Breast epithelium (tissue), 4 donors: ENCODE measurements at regions not wholly inside any gene's neighbourhood (a gene's known extent, or its start where the extent isn't known, plus 50 kb on each side); places are given as distances from the start of the nearest gene placed in this dataset.

Experiments
- DNase-seq, 2 donors: peaks; one replicate each; pipeline ENCODE4 v3.0.0-alpha.2; 2019; ENCODE audit warnings: low spot score in 2 of 2
- H3K27ac ChIP-seq, 2 donors: fragments of 200-600 bp; sonication (generic) in 1 of 2; one replicate each; pipeline ENCODE4 v1.5.1; 2016 to 2019; ENCODE audit warnings: mild to moderate bottlenecking in 1 of 2
- H3K27me3 ChIP-seq, 2 donors: fragments of 200-600 bp; sonication (generic) in 1 of 2; one replicate each; pipeline versions ENCODE4 v1.5.1 to v1.6.0; 2017 to 2019; ENCODE audit warnings: control low read depth in 1 of 2, mild to moderate bottlenecking in 1 of 2
- H3K36me3 ChIP-seq: fragments of 200-600 bp; one replicate; pipeline ENCODE4 v1.5.1; 2019
- H3K4me1 ChIP-seq, 2 donors: fragments of 200-600 bp; sonication (generic); one replicate each; pipeline ENCODE4 v1.5.1; 2016 to 2019; ENCODE audit warnings: control low read depth in 1 of 2
- H3K4me3 ChIP-seq, 3 donors: fragments of 200-600 bp; sonication (generic); 1 replicate in 2 of 3; 2 replicates in 1 of 3; pipeline ENCODE4 v1.5.1; 2016 to 2019; ENCODE audit warnings: mild to moderate bottlenecking in 3 of 3, moderate library complexity in 2 of 3
- H3K9me3 ChIP-seq, 2 donors: fragments of 200-600 bp; sonication (generic) in 1 of 2; one replicate each; pipeline ENCODE4 v1.5.1; 2016 to 2019; ENCODE audit warnings: control low read depth in 1 of 2
- CTCF ChIP-seq, 3 donors: fragments of 450-650 bp; IDR thresholded peaks; one replicate each; pipeline ENCODE4 v1.5.1; 2016 to 2017; ENCODE audit warnings: antibody characterized with exemption in 3 of 3, mild to moderate bottlenecking in 3 of 3, moderate library complexity in 3 of 3
- POLR2A ChIP-seq: fragments of 450-650 bp; IDR thresholded peaks from one replicate; pipeline ENCODE4 v1.6.1; 2016; ENCODE audit warnings: antibody characterized with exemption, mild to moderate bottlenecking, moderate library complexity
- POLR2AphosphoS5 ChIP-seq, 3 donors: sonication (generic); formaldehyde crosslinking; IDR thresholded peaks; one replicate each; pipeline ENCODE4 v1.6.1; 2017; ENCODE audit warnings: antibody characterized with exemption in 3 of 3
- intact Hi-C: fragments of 100-400 bp; cut with DNase I; formaldehyde crosslinking; loops from one replicate; pipeline ENCODE4 v1.15.1; 2023; ENCODE audit warnings: low total_unique reads

GRCh38 chr10:78404296-78404695 lies 370.6 kb downstream of the RPS24 start:
- Histone ChIP-seq H3K27me3 (no peaks in the 10 kb centered on the region), H3K36me3 (no peaks in the 10 kb centered on the region), H3K27ac (no peak overlapping the region), H3K9me3 (no peaks in the 10 kb centered on the region), H3K4me1 (no peaks in the 10 kb centered on the region), H3K4me3 (no peak overlapping the region)
- no peak for DNase-seq
- TF ChIP-seq POLR2A (no peak), POLR2AphosphoS5 (IDR thresholded peaks at IDR 0.05) (no peak), CTCF (IDR thresholded peaks at IDR 0.05) (no peak)
- intact Hi-C loops, result no loop called here

DNA sequence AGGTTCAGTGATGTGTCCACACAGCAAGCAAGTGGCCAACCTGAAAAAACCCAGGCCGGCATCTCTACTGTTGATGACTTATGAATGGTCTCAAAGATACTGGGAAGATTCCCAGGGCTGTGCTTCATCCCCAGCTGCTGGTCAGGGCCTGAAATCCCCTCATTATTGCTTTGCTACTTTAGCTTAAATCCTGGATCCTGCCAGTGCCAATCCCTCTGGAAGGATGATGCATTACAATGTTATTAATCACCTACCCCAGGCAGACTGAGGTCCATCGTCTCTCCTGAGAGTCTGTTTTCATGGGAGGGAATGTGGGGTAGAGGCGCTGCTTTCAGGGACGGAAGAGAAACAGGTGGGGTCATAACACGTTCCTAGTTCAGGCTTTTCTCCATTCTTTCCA lies 371.6 kb downstream of the RPS24 start:
- Histone ChIP-seq H3K9me3 (no peaks in the 10 kb centered on the region), H3K36me3 (no peaks in the 10 kb centered on the region), H3K27ac (no peak overlapping the region), H3K27me3 (no peaks in the 10 kb centered on the region), H3K4me3 (no peak overlapping the region), H3K4me1 (no peaks in the 10 kb centered on the region)
- intact Hi-C loops, result no loop called here
- DNase-seq, result no peak
- TF ChIP-seq CTCF (IDR thresholded peaks at IDR 0.05) (no peak), POLR2A (no peak), POLR2AphosphoS5 (IDR thresholded peaks at IDR 0.05) (no peak)

GRCh38 chr10:78405736-78406135 lies 372.1 kb downstream of the RPS24 start:
- Histone ChIP-seq H3K4me1 (no peaks in the 10 kb centered on the region), H3K36me3 (no peaks in the 10 kb centered on the region), H3K9me3 (no peaks in the 10 kb centered on the region), H3K4me3 (no peak overlapping the region), H3K27me3 (no peaks in the 10 kb centered on the region), H3K27ac (no peak overlapping the region)
- intact Hi-C loops, result no loop called here
- TF ChIP-seq CTCF (IDR thresholded peaks at IDR 0.05) (no peak), POLR2A (no peak), POLR2AphosphoS5 (IDR thresholded peaks at IDR 0.05) (no peak)
- DNase-seq, result no peak

DNA sequence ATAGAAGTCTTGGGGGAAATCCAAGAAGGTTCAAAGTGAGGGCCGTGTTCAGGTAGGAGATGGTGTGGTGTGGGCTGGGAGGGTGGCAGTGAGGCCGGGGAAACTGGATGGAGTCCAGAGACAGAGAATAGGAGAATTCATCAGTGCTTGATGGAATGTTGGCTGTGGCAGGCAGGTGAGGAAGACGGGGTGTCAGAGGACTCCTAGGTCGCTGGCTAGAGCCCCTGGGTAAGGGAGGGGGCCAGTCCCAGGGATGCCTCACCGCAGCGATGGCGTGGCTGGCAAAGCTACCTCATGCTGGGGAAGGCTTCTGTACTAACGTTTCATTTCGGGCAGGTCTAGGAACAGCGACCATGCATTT lies 373.0 kb downstream of the RPS24 start:
- Histone ChIP-seq H3K36me3 (no peaks in the 10 kb centered on the region), H3K9me3 (no peaks in the 10 kb centered on the region), H3K27ac (peak overlapping the region; percentile 79 to 91), H3K4me1 (no peaks in the 10 kb centered on the region), H3K4me3 (peak overlapping the region in 2 of 3 donors; percentile 47 to 62), H3K27me3 (no peaks in the 10 kb centered on the region)
- TF ChIP-seq POLR2AphosphoS5 (IDR thresholded peaks at IDR 0.05) (no peak), CTCF (IDR thresholded peaks at IDR 0.05) (no peak), POLR2A (no peak)
- intact Hi-C loops, result no loop called here
- DNase-seq, result no peak

DNA sequence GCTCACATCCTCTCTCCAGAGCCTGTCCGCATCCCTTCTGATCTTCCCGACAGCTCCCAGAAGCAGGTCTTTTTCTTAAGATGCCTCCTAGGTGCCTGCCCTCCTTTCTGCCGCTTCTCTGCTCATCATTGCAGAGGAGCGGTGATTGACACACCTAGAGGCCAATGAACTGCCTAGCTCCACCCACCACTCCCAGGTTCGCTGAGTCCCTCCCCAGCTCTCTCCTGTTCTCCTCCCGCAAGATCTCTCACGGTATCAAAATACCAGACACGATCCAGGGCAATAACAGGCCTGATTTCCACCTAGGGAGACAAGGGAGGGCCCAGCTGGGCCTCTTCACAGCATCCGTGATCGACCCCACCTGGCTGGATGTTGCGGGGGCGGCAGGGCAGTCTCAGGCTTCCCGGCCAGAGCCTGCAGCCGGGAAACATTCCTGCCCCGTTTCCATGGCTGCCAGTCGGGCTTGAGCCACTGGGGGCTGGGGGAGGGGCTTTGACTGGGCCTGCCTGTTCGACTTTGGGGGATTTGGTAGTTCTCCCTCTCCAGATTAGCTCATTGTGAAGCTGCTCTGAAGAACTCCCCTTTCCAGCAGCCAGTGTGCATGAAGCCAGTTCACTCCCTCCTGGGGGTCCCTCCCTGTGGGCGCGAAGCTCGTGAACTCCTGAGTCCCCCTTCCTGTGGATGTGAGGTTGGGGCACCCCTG lies 373.5 kb downstream of the RPS24 start:
- TF ChIP-seq CTCF (IDR thresholded peaks at IDR 0.05) (no peak), POLR2A (no peak), POLR2AphosphoS5 (IDR thresholded peaks at IDR 0.05) (no peak)
- Histone ChIP-seq H3K36me3 (no peaks in the 10 kb centered on the region), H3K9me3 (no peaks in the 10 kb centered on the region), H3K27me3 (no peaks in the 10 kb centered on the region), H3K4me1 (no peaks in the 10 kb centered on the region), H3K4me3 (peak overlapping the region in 2 of 3 donors; percentile 47 to 62), H3K27ac (peak overlapping the region; percentile 79 to 91)
- peak; percentile 80 to 88 for DNase-seq
- intact Hi-C loops, result no loop called here
